ENCODE measurements at regions not wholly inside any gene's neighbourhood (a gene's known extent, or its start where the extent isn't known, plus 50 kb on each side); places are given as distances from the start of the nearest gene placed in this dataset.
"Not testable (repeated sequence)": the region's sequence is repeated elsewhere in the genome, so short reads cannot be mapped to it uniquely, and the experiment has no call there.

DNA sequence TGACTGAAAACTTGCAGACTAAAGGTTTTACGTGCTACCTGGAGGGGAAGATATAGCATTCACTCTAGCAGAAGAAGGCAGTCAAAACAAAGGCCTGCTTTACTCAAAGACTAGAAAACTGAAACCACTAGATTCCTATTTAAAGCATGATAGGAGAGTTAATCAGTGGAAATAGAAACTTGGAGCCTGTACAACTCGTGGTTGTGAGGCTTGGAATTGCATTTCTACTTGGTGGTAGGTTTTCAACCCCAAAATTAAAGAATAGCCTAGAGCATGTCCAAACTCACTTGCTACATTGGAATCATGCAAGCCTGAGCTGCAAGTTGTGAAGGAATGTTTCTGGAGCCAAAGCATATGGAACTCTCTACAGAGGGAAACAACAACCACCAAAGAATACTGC lies 1526.4 kb upstream of the NUDT12 start:
- H3K4me3 ChIP-seq (ENCODE audit: low read length) = no peak overlapping the region
- no peak overlapping the region for H2AFZ ChIP-seq (ENCODE audit: low read depth, low read length)
- H3K27me3 ChIP-seq (ENCODE audit: insufficient read depth, low read length) = no peaks in the 10 kb centered on the region
- H3K9me3 ChIP-seq (ENCODE audit: low read length) = no peaks in the 10 kb centered on the region
- no peaks in the 10 kb centered on the region for H3K4me1 ChIP-seq (ENCODE audit: insufficient read depth, low read length)
- no peaks in the 10 kb centered on the region for H3K36me3 ChIP-seq (ENCODE audit: insufficient read depth, low read length)

DNA sequence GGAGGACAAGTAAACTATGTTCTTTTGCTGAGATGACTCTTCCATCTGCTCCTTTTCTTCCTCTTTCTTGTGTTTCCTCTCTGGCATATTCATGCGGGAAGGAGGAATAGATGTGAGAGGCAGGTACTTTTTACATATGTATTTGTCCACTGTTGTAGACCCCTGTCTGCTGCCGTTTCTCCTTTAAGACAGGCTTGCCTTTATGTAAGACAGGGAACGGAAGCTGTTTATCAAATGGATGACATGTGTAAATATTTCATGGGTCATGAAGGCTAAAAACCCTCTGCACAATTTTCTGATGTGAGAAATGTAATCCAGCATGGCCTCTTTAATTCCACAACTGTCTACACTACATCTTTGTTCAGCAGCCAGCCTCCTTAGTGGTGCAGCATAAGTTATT lies 1525.5 kb upstream of the NUDT12 start:
- no peaks in the 10 kb centered on the region for H3K9me3 ChIP-seq (ENCODE audit: low read length)
- no peak overlapping the region for H2AFZ ChIP-seq (ENCODE audit: low read depth, low read length)
- H3K4me3 ChIP-seq (ENCODE audit: low read length) = no peak overlapping the region
- no peaks in the 10 kb centered on the region for H3K36me3 ChIP-seq (ENCODE audit: insufficient read depth, low read length)
- H3K27me3 ChIP-seq (ENCODE audit: insufficient read depth, low read length) = no peaks in the 10 kb centered on the region
- H3K4me1 ChIP-seq (ENCODE audit: insufficient read depth, low read length) = no peaks in the 10 kb centered on the region

DNA sequence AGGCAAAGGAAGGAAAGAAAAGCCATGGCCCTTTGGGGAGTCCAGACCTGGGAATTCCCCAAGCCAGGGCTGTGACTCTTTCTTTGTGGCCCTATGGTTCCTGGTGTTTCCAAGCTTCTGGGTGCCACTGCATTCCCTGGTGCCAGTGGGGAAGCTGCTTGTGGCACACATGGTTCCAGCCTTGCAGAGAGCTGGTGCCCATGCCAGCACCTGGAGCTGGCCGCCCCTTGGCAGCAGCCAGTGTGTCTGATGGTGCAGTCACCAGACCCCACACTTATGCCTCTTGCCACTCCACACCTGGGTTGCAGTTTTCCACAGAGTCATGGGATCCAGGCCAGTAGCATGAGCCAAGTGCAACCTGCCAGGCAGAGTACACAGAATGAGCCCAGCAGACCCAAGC lies 1495.3 kb upstream of the NUDT12 start:
- Histone ChIP-seq H3K9me3 (ENCODE audit: low read length) (peaks cover 10% of the 10 kb centered on the region), H2AFZ (ENCODE audit: low read depth, low read length) (no peak overlapping the region), H3K4me3 (ENCODE audit: low read length) (no peak overlapping the region), H3K36me3 (ENCODE audit: insufficient read depth, low read length) (no peaks in the 10 kb centered on the region), H3K27me3 (ENCODE audit: insufficient read depth, low read length) (no peaks in the 10 kb centered on the region), H3K4me1 (ENCODE audit: insufficient read depth, low read length) (no peaks in the 10 kb centered on the region)

DNA sequence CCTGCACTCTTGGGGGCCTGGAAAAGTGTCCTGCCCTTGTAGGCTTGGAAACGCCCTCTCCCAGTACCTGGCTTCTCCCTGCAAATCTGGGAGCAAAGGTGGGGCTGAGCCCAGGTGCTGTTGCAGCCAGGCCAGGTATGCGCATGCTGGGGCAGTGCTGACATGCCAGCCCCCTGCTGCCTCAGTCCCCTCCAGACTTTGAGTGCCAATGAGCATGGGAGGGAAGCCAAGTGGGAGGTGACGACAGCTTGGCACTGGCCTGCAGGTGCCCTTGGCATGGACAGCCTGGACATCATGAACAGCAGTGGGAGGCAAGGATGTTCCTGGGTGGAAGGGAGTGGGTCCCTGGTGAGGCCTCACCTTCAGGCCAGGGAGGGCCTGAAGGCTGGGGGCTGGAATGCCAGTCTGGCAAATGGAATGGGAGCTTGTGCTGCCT lies 1494.4 kb upstream of the NUDT12 start:
- H2AFZ ChIP-seq (ENCODE audit: low read depth, low read length) = no peak overlapping the region
- no peak overlapping the region for H3K4me3 ChIP-seq (ENCODE audit: low read length)
- peaks cover 10% of the 10 kb centered on the region for H3K9me3 ChIP-seq (ENCODE audit: low read length)
- H3K36me3 ChIP-seq (ENCODE audit: insufficient read depth, low read length) = no peaks in the 10 kb centered on the region
- no peaks in the 10 kb centered on the region for H3K4me1 ChIP-seq (ENCODE audit: insufficient read depth, low read length)
- no peaks in the 10 kb centered on the region for H3K27me3 ChIP-seq (ENCODE audit: insufficient read depth, low read length)

DNA sequence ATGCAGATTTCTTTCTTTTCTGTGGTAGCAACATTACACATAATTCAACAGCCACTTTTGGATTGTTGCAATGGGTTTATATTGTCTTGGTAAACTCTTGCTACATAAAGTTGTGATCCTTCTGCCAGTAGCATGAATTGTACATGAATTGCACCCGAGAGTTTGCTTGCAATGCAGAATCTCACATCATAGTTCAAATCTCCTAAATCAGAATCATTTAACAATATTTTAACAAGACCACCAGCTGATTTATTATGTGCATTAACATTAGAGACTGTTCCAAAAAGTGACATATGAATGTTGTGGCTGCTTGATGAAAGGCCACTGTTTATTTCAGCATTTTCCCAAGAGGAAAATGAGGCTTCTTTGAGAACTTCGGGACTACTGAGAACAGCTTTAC lies 1491.8 kb upstream of the NUDT12 start:
- Histone ChIP-seq H3K9me3 (ENCODE audit: low read length) (peaks cover 10% of the 10 kb centered on the region), H3K36me3 (ENCODE audit: insufficient read depth, low read length) (no peaks in the 10 kb centered on the region), H3K27me3 (ENCODE audit: insufficient read depth, low read length) (no peaks in the 10 kb centered on the region), H3K4me3 (ENCODE audit: low read length) (no peak overlapping the region), H2AFZ (ENCODE audit: low read depth, low read length) (no peak overlapping the region), H3K4me1 (ENCODE audit: insufficient read depth, low read length) (no peaks in the 10 kb centered on the region)

DNA sequence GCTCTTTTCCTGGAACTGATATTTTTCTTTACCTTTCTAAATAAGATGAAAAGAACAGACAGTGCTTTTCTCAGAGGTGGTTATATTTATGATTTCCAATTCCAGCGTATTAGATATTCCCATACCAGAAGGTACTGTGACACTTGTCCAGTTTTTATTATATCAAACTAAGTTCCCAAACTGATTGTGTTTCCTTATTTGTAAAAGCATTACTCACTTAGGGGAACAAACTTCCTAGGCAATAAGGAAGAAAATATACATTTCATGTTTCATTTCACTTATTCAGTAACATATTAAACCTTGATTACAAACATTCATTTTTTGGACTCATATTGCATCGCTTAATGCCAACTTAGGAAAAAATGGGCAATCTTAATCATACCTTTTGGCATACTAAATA lies 1480.0 kb upstream of the NUDT12 start:
- H3K27me3 ChIP-seq (ENCODE audit: insufficient read depth, low read length) = no peaks in the 10 kb centered on the region
- no peaks in the 10 kb centered on the region for H3K4me1 ChIP-seq (ENCODE audit: insufficient read depth, low read length)
- no peaks in the 10 kb centered on the region for H3K36me3 ChIP-seq (ENCODE audit: insufficient read depth, low read length)

DNA sequence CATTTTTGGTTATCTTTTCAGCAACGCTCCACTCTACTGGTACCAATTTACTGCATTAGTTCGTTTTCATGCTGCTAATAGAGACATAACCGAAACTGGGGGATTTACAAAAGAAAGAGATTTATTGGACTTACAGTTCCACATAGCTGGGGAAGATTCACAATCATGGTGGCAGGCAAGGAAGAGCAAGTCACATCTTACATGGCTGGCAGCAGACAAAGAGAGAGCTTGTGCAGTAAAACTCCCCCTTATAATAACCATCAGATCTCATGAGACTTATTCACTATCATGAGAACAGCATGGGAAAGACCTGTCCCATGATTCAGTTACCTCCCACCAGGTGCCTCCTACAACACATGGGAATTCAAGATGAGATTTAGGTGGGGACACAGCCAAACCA lies 1474.2 kb upstream of the NUDT12 start:
- H3K27me3 ChIP-seq (ENCODE audit: insufficient read depth, low read length); H3K36me3 ChIP-seq (ENCODE audit: insufficient read depth, low read length); H3K9me3 ChIP-seq (ENCODE audit: low read length); H3K4me3 ChIP-seq (ENCODE audit: low read length); H2AFZ ChIP-seq (ENCODE audit: low read depth, low read length); H3K4me1 ChIP-seq (ENCODE audit: insufficient read depth, low read length): not testable (repeated sequence)

More for the DNA sequence above, 1480.0 kb upstream of the NUDT12 start:
- Histone ChIP-seq H3K4me3 (ENCODE audit: low read length) (no peak overlapping the region), H3K9me3 (ENCODE audit: low read length) (no peaks in the 10 kb centered on the region), H2AFZ (ENCODE audit: low read depth, low read length) (no peak overlapping the region)

DNA sequence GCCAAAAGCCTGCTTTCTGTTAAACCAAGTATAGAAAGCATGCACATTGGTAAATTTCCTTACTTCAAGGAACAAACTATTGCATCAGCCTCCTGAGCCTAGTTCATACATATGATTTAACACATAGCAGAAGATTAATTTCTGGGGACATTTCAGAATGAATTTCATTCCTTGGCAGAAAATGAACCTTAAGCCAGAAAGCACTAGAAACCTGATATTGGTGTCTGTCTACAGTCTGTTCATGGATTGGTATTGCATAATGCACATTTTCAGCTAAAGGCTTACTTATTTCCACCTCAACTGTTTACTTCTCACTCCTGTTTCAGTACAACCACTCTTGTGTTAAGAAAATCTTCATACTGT lies 1471.8 kb upstream of the NUDT12 start:
- H3K27me3 ChIP-seq (ENCODE audit: insufficient read depth, low read length) = no peaks in the 10 kb centered on the region
- H2AFZ ChIP-seq (ENCODE audit: low read depth, low read length) = no peak overlapping the region
- H3K9me3 ChIP-seq (ENCODE audit: low read length) = no peaks in the 10 kb centered on the region
- no peak overlapping the region for H3K4me3 ChIP-seq (ENCODE audit: low read length)
- H3K4me1 ChIP-seq (ENCODE audit: insufficient read depth, low read length) = no peaks in the 10 kb centered on the region
- H3K36me3 ChIP-seq (ENCODE audit: insufficient read depth, low read length) = no peaks in the 10 kb centered on the region

DNA sequence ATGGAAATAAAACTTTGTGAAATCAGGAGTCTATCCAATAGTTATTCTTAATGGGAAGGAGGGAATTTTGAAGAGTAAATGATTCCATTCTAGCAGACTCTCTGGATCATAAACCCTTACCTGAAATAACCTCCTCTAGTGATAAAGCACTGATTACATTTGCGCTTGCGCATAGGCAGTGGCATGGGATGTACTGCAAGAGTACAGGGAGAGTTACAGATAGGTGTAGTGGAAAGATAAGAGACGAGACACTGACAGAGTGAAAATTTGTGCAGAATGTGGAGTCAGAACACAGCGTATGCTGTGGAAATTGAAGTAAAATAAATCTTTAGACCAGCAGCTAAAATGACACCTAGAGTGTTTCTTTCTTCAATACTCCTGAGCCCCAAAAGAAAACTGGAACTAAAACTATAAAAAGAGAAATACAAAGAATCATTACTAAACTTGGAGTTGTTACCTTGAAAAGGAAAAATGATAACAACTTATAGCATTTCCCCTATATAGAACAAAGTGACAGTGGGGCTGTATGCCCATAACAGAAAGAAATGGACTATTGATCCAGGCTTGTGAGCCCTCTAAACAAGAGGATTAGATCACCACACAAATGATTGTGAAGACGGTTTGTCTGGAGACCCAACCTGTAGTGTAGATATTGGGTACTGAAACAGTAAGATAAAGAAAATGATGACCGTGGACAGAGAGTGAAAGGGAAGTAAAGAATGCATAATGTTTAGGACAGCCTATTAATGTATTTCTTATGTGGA lies 1471.2 kb upstream of the NUDT12 start:
- H3K4me3 ChIP-seq (ENCODE audit: low read length) = no peak overlapping the region
- no peaks in the 10 kb centered on the region for H3K36me3 ChIP-seq (ENCODE audit: insufficient read depth, low read length)
- no peaks in the 10 kb centered on the region for H3K9me3 ChIP-seq (ENCODE audit: low read length)
- H3K27me3 ChIP-seq (ENCODE audit: insufficient read depth, low read length) = no peaks in the 10 kb centered on the region
- H2AFZ ChIP-seq (ENCODE audit: low read depth, low read length) = no peak overlapping the region
- no peaks in the 10 kb centered on the region for H3K4me1 ChIP-seq (ENCODE audit: insufficient read depth, low read length)

DNA sequence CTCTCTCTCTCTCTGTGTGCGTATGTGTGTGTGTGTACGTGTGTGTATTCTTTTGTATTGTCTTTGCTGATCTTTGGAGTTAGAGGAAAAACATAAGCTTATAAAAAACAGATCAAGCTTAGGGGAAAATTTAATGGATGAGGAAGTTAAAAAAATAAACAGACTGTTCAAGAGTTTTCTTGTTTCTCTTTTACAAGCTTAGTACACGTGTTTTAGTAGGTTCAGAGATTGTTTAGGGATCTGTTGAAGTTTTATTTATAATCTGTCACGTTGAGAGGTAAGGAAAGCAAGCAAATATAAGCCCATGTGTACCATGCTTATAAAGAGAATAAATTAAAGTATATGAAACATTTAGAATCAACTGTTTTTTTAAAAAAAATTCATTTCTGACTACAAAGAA lies 1470.3 kb upstream of the NUDT12 start:
- no peak overlapping the region for H3K4me3 ChIP-seq (ENCODE audit: low read length)

DNA sequence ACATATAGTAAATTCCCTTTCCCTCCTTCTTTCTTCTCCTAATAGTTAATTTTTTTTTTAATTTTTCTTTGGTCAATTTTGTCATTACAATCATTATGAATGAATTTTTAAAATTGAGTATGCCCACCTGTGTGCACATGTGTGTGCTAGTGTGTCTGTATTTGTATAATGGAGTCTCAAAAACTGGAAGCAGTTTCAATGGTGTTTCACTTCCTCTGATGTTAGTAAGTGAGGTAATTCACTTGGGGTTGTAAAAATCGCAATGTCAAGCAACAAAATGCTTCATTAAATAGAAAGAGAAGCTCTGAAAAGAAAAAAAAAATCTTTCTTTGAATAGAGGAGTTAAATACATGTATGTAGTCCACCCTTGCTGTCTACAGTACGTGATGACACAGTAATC lies 1467.6 kb upstream of the NUDT12 start:
- Histone ChIP-seq H3K4me3 (ENCODE audit: low read length) (no peak overlapping the region), H3K36me3 (ENCODE audit: insufficient read depth, low read length) (no peaks in the 10 kb centered on the region), H3K9me3 (ENCODE audit: low read length) (no peaks in the 10 kb centered on the region), H2AFZ (ENCODE audit: low read depth, low read length) (no peak overlapping the region), H3K4me1 (ENCODE audit: insufficient read depth, low read length) (no peaks in the 10 kb centered on the region), H3K27me3 (ENCODE audit: insufficient read depth, low read length) (no peaks in the 10 kb centered on the region)

More for the DNA sequence above, 1470.3 kb upstream of the NUDT12 start:
- Histone ChIP-seq H3K36me3 (ENCODE audit: insufficient read depth, low read length) (no peaks in the 10 kb centered on the region), H3K4me1 (ENCODE audit: insufficient read depth, low read length) (no peaks in the 10 kb centered on the region), H3K27me3 (ENCODE audit: insufficient read depth, low read length) (no peaks in the 10 kb centered on the region), H2AFZ (ENCODE audit: low read depth, low read length) (no peak overlapping the region), H3K9me3 (ENCODE audit: low read length) (no peaks in the 10 kb centered on the region)

DNA sequence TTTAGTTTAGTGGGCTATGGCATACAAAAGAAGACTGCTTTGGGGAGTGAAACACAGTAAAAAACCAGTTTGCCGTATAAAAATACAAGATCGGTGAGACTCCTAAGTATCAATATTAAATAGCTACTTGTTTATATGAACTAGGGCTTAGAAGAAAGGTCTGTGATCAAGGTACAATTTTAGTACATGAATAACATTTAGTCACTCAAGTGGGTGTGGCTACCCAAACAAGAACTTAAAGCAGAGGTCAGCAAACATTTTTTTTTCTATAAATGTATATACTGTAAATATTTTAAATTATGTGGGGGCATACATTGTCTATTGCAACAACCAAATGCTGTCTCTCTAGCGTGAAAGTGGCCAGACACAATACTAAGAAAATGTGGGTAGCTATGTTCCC lies 1452.5 kb upstream of the NUDT12 start:
- Histone ChIP-seq H3K36me3 (ENCODE audit: insufficient read depth, low read length) (no peaks in the 10 kb centered on the region), H3K4me1 (ENCODE audit: insufficient read depth, low read length) (no peaks in the 10 kb centered on the region), H3K4me3 (ENCODE audit: low read length) (no peak overlapping the region), H2AFZ (ENCODE audit: low read depth, low read length) (no peak overlapping the region), H3K9me3 (ENCODE audit: low read length) (no peaks in the 10 kb centered on the region), H3K27me3 (ENCODE audit: insufficient read depth, low read length) (no peaks in the 10 kb centered on the region)

DNA sequence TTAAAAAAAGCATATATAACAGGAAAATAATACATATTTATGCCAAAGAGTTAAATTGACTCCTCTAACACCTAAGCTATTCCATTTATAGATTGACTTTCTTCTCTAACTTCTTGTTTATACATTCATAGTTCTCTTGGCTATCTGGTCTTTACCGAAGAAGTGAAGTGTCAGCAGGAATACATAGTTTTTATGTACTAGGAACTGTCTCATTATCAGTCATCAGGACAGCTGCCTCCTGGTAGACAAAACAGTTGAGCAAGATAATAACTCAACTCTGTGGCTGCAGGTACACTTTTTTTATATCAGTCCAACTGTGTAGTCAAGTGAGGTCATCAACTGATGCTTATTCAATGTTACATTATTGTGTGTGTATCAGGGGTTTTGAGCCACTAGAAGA lies 1436.0 kb upstream of the NUDT12 start:
- no peaks in the 10 kb centered on the region for H3K36me3 ChIP-seq (ENCODE audit: insufficient read depth, low read length)
- H3K27me3 ChIP-seq (ENCODE audit: insufficient read depth, low read length) = no peaks in the 10 kb centered on the region
- no peak overlapping the region for H2AFZ ChIP-seq (ENCODE audit: low read depth, low read length)
- no peak overlapping the region for H3K4me3 ChIP-seq (ENCODE audit: low read length)
- H3K4me1 ChIP-seq (ENCODE audit: insufficient read depth, low read length) = no peaks in the 10 kb centered on the region
- H3K9me3 ChIP-seq (ENCODE audit: low read length) = no peaks in the 10 kb centered on the region

DNA sequence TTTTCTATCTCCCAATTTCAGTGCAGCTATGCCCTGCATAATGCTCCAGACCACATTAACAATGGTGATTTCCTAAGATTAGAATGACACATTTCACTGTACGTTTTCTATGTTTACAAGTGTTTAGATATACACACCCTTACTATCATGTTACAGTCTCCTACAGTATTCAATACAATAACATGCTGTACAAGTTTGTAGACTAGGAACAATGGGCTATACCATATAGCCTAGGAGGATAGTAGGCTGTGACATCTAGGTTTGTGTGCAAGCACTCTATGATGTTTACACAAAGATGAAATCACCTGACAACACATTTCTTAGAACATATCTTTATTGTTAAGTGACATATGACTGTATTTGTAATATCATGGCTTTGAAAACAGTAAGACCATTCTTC lies 1435.6 kb upstream of the NUDT12 start:
- no peaks in the 10 kb centered on the region for H3K27me3 ChIP-seq (ENCODE audit: insufficient read depth, low read length)
- H2AFZ ChIP-seq (ENCODE audit: low read depth, low read length) = no peak overlapping the region
- no peak overlapping the region for H3K4me3 ChIP-seq (ENCODE audit: low read length)
- H3K4me1 ChIP-seq (ENCODE audit: insufficient read depth, low read length) = no peaks in the 10 kb centered on the region
- H3K9me3 ChIP-seq (ENCODE audit: low read length) = no peaks in the 10 kb centered on the region
- H3K36me3 ChIP-seq (ENCODE audit: insufficient read depth, low read length) = no peaks in the 10 kb centered on the region

All from neuron (in vitro differentiated cells).